ENCODE measurements at regions not wholly inside any gene's neighbourhood (a gene's known extent, or its start where the extent isn't known, plus 50 kb on each side); places are given as distances from the start of the nearest gene placed in this dataset.

DNA sequence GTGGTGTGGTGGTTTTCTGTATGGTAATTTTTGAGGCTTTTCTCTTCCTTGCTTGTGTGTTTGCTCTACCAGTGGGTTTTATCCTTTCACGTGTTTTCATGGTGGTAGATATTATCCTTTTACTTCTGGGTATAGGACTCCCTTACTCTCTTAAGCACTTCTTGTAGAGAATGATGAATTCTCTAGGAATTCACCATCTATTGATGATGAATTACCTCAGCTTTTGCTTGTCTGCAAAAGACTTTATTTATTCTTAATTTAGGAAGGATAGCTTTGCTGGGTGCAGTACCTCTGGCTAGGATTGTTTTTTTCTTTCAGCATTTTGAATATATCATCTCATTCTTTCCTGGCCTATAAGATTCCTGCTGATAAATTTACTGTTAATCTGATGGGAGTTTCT lies 415.3 kb downstream of the PDGFC start:
- TF ChIP-seq POLR2A (IDR thresholded peaks at IDR 0.05): no peak
- TF ChIP-seq, protein P1, sequence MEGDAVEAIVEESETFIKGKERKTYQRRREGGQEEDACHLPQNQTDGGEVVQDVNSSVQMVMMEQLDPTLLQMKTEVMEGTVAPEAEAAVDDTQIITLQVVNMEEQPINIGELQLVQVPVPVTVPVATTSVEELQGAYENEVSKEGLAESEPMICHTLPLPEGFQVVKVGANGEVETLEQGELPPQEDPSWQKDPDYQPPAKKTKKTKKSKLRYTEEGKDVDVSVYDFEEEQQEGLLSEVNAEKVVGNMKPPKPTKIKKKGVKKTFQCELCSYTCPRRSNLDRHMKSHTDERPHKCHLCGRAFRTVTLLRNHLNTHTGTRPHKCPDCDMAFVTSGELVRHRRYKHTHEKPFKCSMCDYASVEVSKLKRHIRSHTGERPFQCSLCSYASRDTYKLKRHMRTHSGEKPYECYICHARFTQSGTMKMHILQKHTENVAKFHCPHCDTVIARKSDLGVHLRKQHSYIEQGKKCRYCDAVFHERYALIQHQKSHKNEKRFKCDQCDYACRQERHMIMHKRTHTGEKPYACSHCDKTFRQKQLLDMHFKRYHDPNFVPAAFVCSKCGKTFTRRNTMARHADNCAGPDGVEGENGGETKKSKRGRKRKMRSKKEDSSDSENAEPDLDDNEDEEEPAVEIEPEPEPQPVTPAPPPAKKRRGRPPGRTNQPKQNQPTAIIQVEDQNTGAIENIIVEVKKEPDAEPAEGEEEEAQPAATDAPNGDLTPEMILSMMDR (IDR thresholded peaks at IDR 0.05): no peak
- 85 to 91% methylated on average over 1 of the region's 1 CpG for WGBS, 2 donors
- DNase-seq (ENCODE audit: low spot score in 2 of 2): no peak
- intact Hi-C loops (cut with DNase I; ENCODE audit: low total_unique reads): no loop called here
- no peak overlapping the region for H3K4me3 ChIP-seq (ENCODE audit: low read depth, poor library complexity, severe bottlenecking)

DNA sequence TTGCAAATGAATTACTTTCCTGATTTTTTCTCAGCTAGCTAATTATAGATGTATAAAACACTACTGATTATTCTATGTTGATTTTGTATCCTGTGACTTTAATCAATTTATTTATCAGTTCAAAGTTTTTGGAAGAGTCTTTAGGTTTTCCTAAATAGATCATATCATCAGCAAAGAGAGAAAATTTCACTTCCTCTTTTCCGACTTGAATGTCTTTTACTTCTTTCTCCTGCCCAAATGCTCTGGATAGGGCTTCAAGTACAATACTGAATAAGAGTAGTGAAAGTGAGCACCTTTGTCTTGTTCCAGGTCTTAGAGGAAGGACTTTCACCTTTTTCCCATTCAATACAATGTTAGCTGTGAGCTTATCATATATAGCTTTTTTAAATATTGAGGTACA lies 417.9 kb downstream of the PDGFC start:
- no peak overlapping the region for H3K4me3 ChIP-seq (ENCODE audit: low read depth, poor library complexity, severe bottlenecking)
- intact Hi-C loops (cut with DNase I; ENCODE audit: low total_unique reads): no loop called here
- WGBS, 2 donors: 79% methylated on average over 1 of the region's 1 CpG
- DNase-seq (ENCODE audit: low spot score in 2 of 2): no peak
- TF ChIP-seq, protein P1 (IDR thresholded peaks at IDR 0.05): no peak
- TF ChIP-seq POLR2A (IDR thresholded peaks at IDR 0.05): no peak

DNA sequence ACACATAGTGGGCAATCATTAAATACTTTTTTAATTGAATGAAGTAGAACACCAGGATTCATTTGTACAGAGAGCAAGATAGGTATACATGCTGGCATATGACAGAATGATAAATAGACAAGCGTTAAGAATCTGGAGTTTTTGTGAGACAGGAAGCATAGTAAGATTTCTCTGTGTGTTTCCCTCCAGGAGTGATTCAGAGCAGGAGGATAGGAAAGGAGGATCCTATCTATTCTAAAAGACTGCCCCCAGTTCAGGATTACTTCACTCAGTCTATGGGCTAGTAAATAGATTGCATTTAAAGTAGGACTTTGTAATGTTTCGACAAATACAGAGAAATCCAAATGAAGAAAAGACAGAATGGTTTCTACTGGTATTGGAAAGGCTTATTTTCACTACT lies 423.7 kb downstream of the PDGFC start:
- DNase-seq (ENCODE audit: low spot score in 2 of 2): no peak
- intact Hi-C loops (cut with DNase I; ENCODE audit: low total_unique reads): no loop called here
- WGBS, 2 donors: 74 to 78% methylated on average over 2 of the region's 2 CpGs
- TF ChIP-seq, protein P1 (IDR thresholded peaks at IDR 0.05): no peak
- TF ChIP-seq POLR2A (IDR thresholded peaks at IDR 0.05): no peak
- H3K4me3 ChIP-seq (ENCODE audit: low read depth, poor library complexity, severe bottlenecking): no peak overlapping the region

DNA sequence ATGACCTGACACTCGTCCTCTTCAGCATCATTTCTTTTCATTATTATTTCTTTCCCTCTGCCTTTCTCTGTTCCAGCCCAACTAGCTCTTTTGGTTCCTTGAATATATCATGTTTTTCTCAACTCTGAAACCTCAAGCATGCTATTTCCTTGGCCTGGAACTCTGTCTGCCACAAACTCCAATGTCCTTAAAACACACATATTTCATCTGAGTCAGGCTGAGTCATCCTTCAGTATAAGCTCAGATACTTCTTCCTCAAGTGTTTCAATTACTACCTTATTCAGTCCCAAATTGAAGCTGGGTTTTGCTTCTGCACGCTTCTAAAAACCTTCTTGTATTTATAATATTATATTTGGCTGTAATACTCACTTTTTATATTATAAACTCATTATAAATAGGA lies 424.2 kb downstream of the PDGFC start:
- no peak for TF ChIP-seq POLR2A (IDR thresholded peaks at IDR 0.05)
- TF ChIP-seq, protein P1 (IDR thresholded peaks at IDR 0.05): no peak
- intact Hi-C loops (cut with DNase I; ENCODE audit: low total_unique reads): no loop called here
- WGBS, 2 donors: 60 to 69% methylated on average over 2 of the region's 2 CpGs
- H3K4me3 ChIP-seq (ENCODE audit: low read depth, poor library complexity, severe bottlenecking): no peak overlapping the region
- no peak for DNase-seq (ENCODE audit: low spot score in 2 of 2)

DNA sequence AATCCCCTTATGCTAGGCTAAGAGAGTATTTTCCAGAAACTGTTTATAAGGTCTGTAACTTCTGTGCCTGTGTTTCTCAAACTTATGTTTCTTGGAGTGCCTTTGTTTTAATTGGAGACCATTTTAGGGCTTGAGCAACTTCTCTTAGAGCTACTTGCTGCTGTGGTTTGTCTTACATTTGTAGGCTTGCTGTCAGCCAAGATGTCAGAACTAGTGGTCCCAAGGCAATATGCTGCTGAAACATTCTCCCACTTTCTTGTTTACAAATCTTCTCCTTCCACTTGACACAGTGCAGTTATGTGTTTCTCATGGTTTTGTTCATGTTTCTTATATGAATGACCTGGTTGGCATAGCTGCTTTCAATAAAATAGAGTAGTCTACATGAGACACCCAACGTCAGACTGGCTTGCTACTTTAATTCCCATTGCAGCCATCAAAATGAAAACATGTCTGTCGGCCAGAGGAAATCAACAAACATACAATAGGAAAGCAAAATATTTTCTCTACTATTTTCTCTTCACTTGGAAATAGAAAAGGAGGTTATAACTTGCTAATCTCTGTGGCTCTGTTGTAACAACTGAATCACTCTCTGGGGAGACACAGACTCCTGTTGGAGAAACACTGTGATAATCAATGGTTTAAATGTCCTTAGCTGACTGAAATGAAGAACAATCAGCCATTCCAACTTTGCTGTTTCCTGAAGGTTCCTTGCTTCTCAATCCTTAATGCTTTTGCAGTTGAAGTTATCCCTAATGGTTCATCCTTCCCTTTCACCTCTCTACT lies 426.4 kb downstream of the PDGFC start:
- 56 to 62% methylated on average over 2 of the region's 2 CpGs for WGBS, 2 donors
- no peak for TF ChIP-seq POLR2A (IDR thresholded peaks at IDR 0.05)
- TF ChIP-seq, protein P1 (IDR thresholded peaks at IDR 0.05): no peak
- no peak overlapping the region for H3K4me3 ChIP-seq (ENCODE audit: low read depth, poor library complexity, severe bottlenecking)
- intact Hi-C loops (cut with DNase I; ENCODE audit: low total_unique reads): no loop called here
- no peak for DNase-seq (ENCODE audit: low spot score in 2 of 2)

DNA sequence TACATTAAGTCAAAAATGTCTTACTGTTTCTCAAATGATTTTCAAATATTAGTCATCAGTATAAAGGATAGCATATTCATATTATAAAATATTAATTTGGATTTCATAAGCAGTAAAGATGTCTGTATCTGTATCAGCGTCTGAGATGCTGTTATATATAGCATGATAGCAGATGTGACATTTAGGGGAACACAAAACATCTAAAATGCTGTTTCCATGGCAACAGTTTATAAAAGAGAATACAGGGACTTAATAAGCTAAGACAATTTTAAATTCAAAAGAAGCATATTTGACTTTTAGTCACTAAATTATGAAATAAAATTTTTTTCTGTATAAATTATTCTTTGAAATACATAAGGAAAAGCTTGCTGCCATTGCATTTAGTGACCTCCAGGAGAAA lies 432.2 kb downstream of the PDGFC start:
- no peak for TF ChIP-seq POLR2A (IDR thresholded peaks at IDR 0.05)
- TF ChIP-seq, protein P1 (IDR thresholded peaks at IDR 0.05): no peak
- intact Hi-C loops (cut with DNase I; ENCODE audit: low total_unique reads): no loop called here
- 79 to 84% methylated on average over 1 of the region's 1 CpG for WGBS, 2 donors
- DNase-seq (ENCODE audit: low spot score in 2 of 2): no peak
- H3K4me3 ChIP-seq (ENCODE audit: low read depth, poor library complexity, severe bottlenecking): no peak overlapping the region

Data from lower leg skin (tissue), 4 donors.